Tibial nerve (tissue), 4 donors: ENCODE measurements at regions not wholly inside any gene's neighbourhood (a gene's known extent, or its start where the extent isn't known, plus 50 kb on each side); places are given as distances from the start of the nearest gene placed in this dataset.

ENCODE experiments used
- DNase-seq, 2 donors: peaks; one replicate each; pipeline ENCODE4 v3.0.0-alpha.2; 2019; ENCODE audit warnings: low spot score in 2 of 2
- H3K27ac ChIP-seq, 4 donors: fragments of 200-600 bp; sonication (generic) in 3 of 4; one replicate each; pipeline ENCODE4 v1.5.1; 2017 to 2019; ENCODE audit warnings: mild to moderate bottlenecking in 1 of 4
- H3K27me3 ChIP-seq, 2 donors: fragments of 200-600 bp; sonication (generic) in 1 of 2; one replicate each; pipeline versions ENCODE4 v1.5.1 to v1.6.0; 2017 to 2019
- H3K36me3 ChIP-seq, 3 donors: fragments of 200-600 bp; sonication (generic); one replicate each; pipeline ENCODE4 v1.5.1; 2018 to 2019
- H3K4me1 ChIP-seq, 4 donors: fragments of 200-600 bp; sonication (generic) in 3 of 4; one replicate each; pipeline ENCODE4 v1.5.1; 2017 to 2019
- H3K4me3 ChIP-seq, 4 donors: fragments of 200-600 bp; sonication (generic) in 3 of 4; one replicate each; pipeline ENCODE4 v1.5.1; 2017 to 2019; ENCODE audit warnings: mild to moderate bottlenecking in 1 of 4, moderate library complexity in 1 of 4
- H3K9me3 ChIP-seq, 4 donors: fragments of 200-600 bp; sonication (generic) in 3 of 4; one replicate each; pipeline ENCODE4 v1.5.1; 2017 to 2019
- CTCF ChIP-seq, 5 experiments: fragments of 200-600 bp in 3 of 5; fragments of 450-650 bp in 2 of 5; sonication (generic) in 3 of 5; IDR thresholded peaks; one replicate each; pipeline ENCODE4 v1.5.1; 2016 to 2019; ENCODE audit warnings: antibody characterized with exemption in 5 of 5, mild to moderate bottlenecking in 3 of 5, moderate library complexity in 2 of 5
- EP300 ChIP-seq, 2 donors: sonication (generic); formaldehyde crosslinking; IDR thresholded peaks; one replicate each; pipeline ENCODE4 v1.6.1; 2017; ENCODE audit warnings: antibody characterized with exemption in 2 of 2, mild to moderate bottlenecking in 1 of 2
- POLR2A ChIP-seq, 2 donors: fragments of 450-650 bp; IDR thresholded peaks; one replicate each; pipeline ENCODE4 v1.6.1; 2017; ENCODE audit warnings: antibody characterized with exemption in 2 of 2, mild to moderate bottlenecking in 2 of 2, moderate library complexity in 2 of 2
- WGBS, 2 donors: methylation state at CpG; one replicate each; pipeline ENCODE4 v1.1.5; 2018; 5-methylcytosine and 5-hydroxymethylcytosine counted together

GRCh38 chr6:4365686-4366085, 230.3 kb upstream of the ECI2 start:
- Histone ChIP-seq H3K27ac (no peak overlapping the region), H3K4me1 (no peaks in the 10 kb centered on the region), H3K36me3 (no peaks in the 10 kb centered on the region), H3K27me3 (no peaks in the 10 kb centered on the region), H3K9me3 (peaks cover 0 to 5% (median 0%) of the 10 kb centered on the region in 4 donors), H3K4me3 (no peak overlapping the region)
- no peak for TF ChIP-seq CTCF (IDR thresholded peaks at IDR 0.05)
- no peak for TF ChIP-seq EP300 (IDR thresholded peaks at IDR 0.05)
- no peak for TF ChIP-seq POLR2A (IDR thresholded peaks at IDR 0.05)
- DNase-seq = no peak
- 71 to 85% methylated on average over 3 of the region's 3 CpGs for WGBS, 2 donors

GRCh38 chr6:4364711-4365110, 229.3 kb upstream of the ECI2 start:
- Histone ChIP-seq H3K9me3 (peaks cover 0 to 1% (median 0%) of the 10 kb centered on the region in 4 donors), H3K36me3 (no peaks in the 10 kb centered on the region), H3K4me1 (no peaks in the 10 kb centered on the region), H3K4me3 (no peak overlapping the region), H3K27ac (no peak overlapping the region), H3K27me3 (no peaks in the 10 kb centered on the region)
- TF ChIP-seq POLR2A (IDR thresholded peaks at IDR 0.05) = no peak
- no peak for TF ChIP-seq CTCF (IDR thresholded peaks at IDR 0.05)
- TF ChIP-seq EP300 (IDR thresholded peaks at IDR 0.05) = no peak
- no peak for DNase-seq

- no peak overlapping the region for H3K4me3 ChIP-seq
- DNase-seq = no peak
- H3K27me3 ChIP-seq = no peaks in the 10 kb centered on the region
- no peaks in the 10 kb centered on the region for H3K9me3 ChIP-seq
- no peak for TF ChIP-seq EP300 (IDR thresholded peaks at IDR 0.05)
- TF ChIP-seq POLR2A (IDR thresholded peaks at IDR 0.05) = no peak
- TF ChIP-seq CTCF (IDR thresholded peaks at IDR 0.05) = no peak
- H3K36me3 ChIP-seq = no peaks in the 10 kb centered on the region
- no peak overlapping the region for H3K27ac ChIP-seq
- H3K4me1 ChIP-seq = peaks cover 0 to 3% (median 1%) of the 10 kb centered on the region in 4 donors
These were observed 228.8 kb upstream of the ECI2 start for GRCh38 chr6:4364172-4364571.

- Histone ChIP-seq H3K36me3 (no peaks in the 10 kb centered on the region), H3K9me3 (no peaks in the 10 kb centered on the region), H3K4me1 (peaks cover 0 to 8% (median 5%) of the 10 kb centered on the region in 4 donors), H3K27me3 (no peaks in the 10 kb centered on the region), H3K4me3 (no peak overlapping the region), H3K27ac (no peak overlapping the region)
- DNase-seq = no peak
- 62 to 74% methylated on average over 5 to 6 of the region's 6 CpGs for WGBS, 2 donors
- TF ChIP-seq EP300 (IDR thresholded peaks at IDR 0.05) (no peak), POLR2A (IDR thresholded peaks at IDR 0.05) (no peak), CTCF (IDR thresholded peaks at IDR 0.05) (no peak)
These were observed 228.3 kb upstream of the ECI2 start for GRCh38 chr6:4363656-4364055.

- no peak overlapping the region for H3K4me3 ChIP-seq
- WGBS, 2 donors = 83 to 89% methylated on average over 4 of the region's 4 CpGs
- TF ChIP-seq POLR2A (IDR thresholded peaks at IDR 0.05) (no peak), CTCF (IDR thresholded peaks at IDR 0.05) (no peak), EP300 (IDR thresholded peaks at IDR 0.05) (no peak)
These were observed 227.0 kb upstream of the ECI2 start for GRCh38 chr6:4362326-4362725.

More at GRCh38 chr6:4362326-4362725, 227.0 kb upstream of the ECI2 start:
- H3K9me3 ChIP-seq = no peaks in the 10 kb centered on the region
- no peaks in the 10 kb centered on the region for H3K36me3 ChIP-seq
- no peak overlapping the region for H3K27ac ChIP-seq
- H3K4me1 ChIP-seq = peaks cover 0 to 14% (median 6%) of the 10 kb centered on the region in 4 donors
- no peaks in the 10 kb centered on the region for H3K27me3 ChIP-seq
- no peak for DNase-seq
